CD14-positive monocyte (primary cell): ENCODE measurements at regions not wholly inside any gene's neighbourhood (a gene's known extent, or its start where the extent isn't known, plus 50 kb on each side); places are given as distances from the start of the nearest gene placed in this dataset.

Source experiments
- DNase-seq, 3 donors: peaks; one replicate each; pipeline ENCODE4 v3.0.0-alpha.2; 2011 to 2022
- H2AFZ ChIP-seq: 2 replicates; pipeline ENCODE4 v1.6.0; 2012; ENCODE audit warnings: mild to moderate bottlenecking, low read depth, low read length, inconsistent platforms; ENCODE audit not compliant: insufficient read depth, poor library complexity, severe bottlenecking
- H3K27ac ChIP-seq, 2 donors: 1 replicate in 1 of 2; 2 replicates in 1 of 2; pipeline ENCODE4 v1.5.1; 2012 to 2013; ENCODE audit warnings: low read length in 2 of 2, control low read depth in 1 of 2, inconsistent platforms in 1 of 2, low read depth in 1 of 2, mild to moderate bottlenecking in 1 of 2
- H3K27me3 ChIP-seq, 2 donors: one replicate each; pipeline versions ENCODE4 v1.6.0 to v1.6.1; 2011 to 2013; ENCODE audit warnings: low read length in 2 of 2; ENCODE audit not compliant: control insufficient read depth in 2 of 2, insufficient read depth in 2 of 2
- H3K36me3 ChIP-seq, 2 donors: replicated peaks in 1 of 2; 1 replicate in 1 of 2; 2 replicates in 1 of 2; pipeline versions ENCODE4 v1.5.1 to v1.6.1; 2012 to 2013; ENCODE audit warnings: low read length in 2 of 2, control low read depth in 1 of 2, inconsistent platforms in 1 of 2, mild to moderate bottlenecking in 1 of 2; ENCODE audit not compliant: insufficient read depth in 2 of 2, control insufficient read depth in 1 of 2
- H3K4me1 ChIP-seq, 2 donors: 1 replicate in 1 of 2; 2 replicates in 1 of 2; pipeline versions ENCODE4 v1.5.1 to v1.6.1; 2012 to 2013; ENCODE audit warnings: low read length in 2 of 2, control low read depth in 1 of 2, inconsistent platforms in 1 of 2, mild to moderate bottlenecking in 1 of 2, moderate library complexity in 1 of 2; ENCODE audit not compliant: insufficient read depth in 2 of 2, control insufficient read depth in 1 of 2
- H3K4me2 ChIP-seq: replicated peaks from 2 replicates; pipeline ENCODE3; 2012; ENCODE audit warnings: low read length, moderate library complexity, mild to moderate bottlenecking; ENCODE audit not compliant: poor library complexity, severe bottlenecking; ENCODE audit errors: extremely low read depth
- H3K4me3 ChIP-seq, 3 experiments: fragments of 200-600 bp in 1 of 3; sonication (generic) in 1 of 3; replicated peaks in 1 of 3; 1 replicate in 2 of 3; 2 replicates in 1 of 3; pipeline ENCODE4 v1.5.1; 2011 to 2013; ENCODE audit warnings: low read length in 3 of 3, mild to moderate bottlenecking in 3 of 3, control low read depth in 2 of 3, low read depth in 2 of 3, inconsistent platforms in 1 of 3, moderate library complexity in 1 of 3
- H3K79me2 ChIP-seq: 2 replicates; pipeline ENCODE4 v1.6.0; 2012; ENCODE audit warnings: mild to moderate bottlenecking, control low read depth, inconsistent platforms, low read length, moderate library complexity; ENCODE audit not compliant: insufficient read depth
- H3K9ac ChIP-seq: 2 replicates; pipeline ENCODE4 v1.6.0; 2017; ENCODE audit warnings: low read length, mild to moderate bottlenecking; ENCODE audit not compliant: insufficient read depth, poor library complexity, severe bottlenecking
- H3K9me3 ChIP-seq, 2 donors: replicated peaks in 1 of 2; 1 replicate in 1 of 2; 2 replicates in 1 of 2; pipeline versions ENCODE4 v1.5.1 to v1.6.1; 2012 to 2013; ENCODE audit warnings: low read length in 2 of 2, control low read depth in 1 of 2; ENCODE audit not compliant: control insufficient read depth in 1 of 2, insufficient read depth in 1 of 2
- H4K20me1 ChIP-seq: 2 replicates; pipeline ENCODE4 v1.6.0; 2012; ENCODE audit warnings: mild to moderate bottlenecking, low read length, control low read depth, moderate library complexity; ENCODE audit not compliant: insufficient read depth
- H3K27ac Mint-ChIP-seq, 7 donors: one replicate each; pipeline ENCODE4 v1.8.0; 2020; ENCODE audit warnings: mild to moderate bottlenecking in 7 of 7, mixed read lengths in 7 of 7, moderate library complexity in 6 of 7, inconsistent platforms in 2 of 7
- H3K27me3 Mint-ChIP-seq, 3 donors: one replicate each; pipeline ENCODE4 v1.8.0; 2021 to 2022; ENCODE audit warnings: low read depth in 3 of 3, mild to moderate bottlenecking in 3 of 3, mixed read lengths in 3 of 3, moderate library complexity in 3 of 3, inconsistent platforms in 1 of 3
- H3K36me3 Mint-ChIP-seq, 2 donors: one replicate each; pipeline ENCODE4 v1.8.0; 2020; ENCODE audit warnings: mixed read lengths in 2 of 2, inconsistent platforms in 1 of 2, mild to moderate bottlenecking in 1 of 2
- H3K4me1 Mint-ChIP-seq: one replicate; pipeline ENCODE4 v1.8.0; 2020; ENCODE audit warnings: mild to moderate bottlenecking, mixed read lengths
- H3K4me3 Mint-ChIP-seq, 2 donors: one replicate each; pipeline ENCODE4 v1.8.0; 2020; ENCODE audit warnings: mild to moderate bottlenecking in 2 of 2, mixed read lengths in 2 of 2, moderate library complexity in 1 of 2
- H3K9me3 Mint-ChIP-seq, 7 donors: one replicate each; pipeline ENCODE4 v1.8.0; 2020 to 2022; ENCODE audit warnings: mixed read lengths in 7 of 7, mild to moderate bottlenecking in 6 of 7, moderate library complexity in 6 of 7, inconsistent platforms in 2 of 7
- WGBS: methylation state at CpG from one replicate; pipeline ENCODE4 v1.1.5; 2013; ENCODE audit warnings: missing lambda C conversion rate; ENCODE audit not compliant: insufficient coverage; 5-methylcytosine and 5-hydroxymethylcytosine counted together
- intact Hi-C, 2 donors: fragments of 100-400 bp; cut with micrococcal nuclease; formaldehyde crosslinking; loops; one replicate each; pipeline versions ENCODE4 v1.15.0 to v1.15.1; 2023
- TF ChIP-seq, protein P1 (sequence below): fragments of 200-600 bp; IDR thresholded peaks from one replicate; pipeline ENCODE4 v1.8.0; 2022; ENCODE audit warnings: antibody characterized with exemption, mild to moderate bottlenecking

- Histone ChIP-seq H4K20me1 (no peaks in the 10 kb centered on the region), H3K9me3 (no peaks in the 10 kb centered on the region), H3K27ac (no peak overlapping the region), H2AFZ (no peak overlapping the region), H3K4me2 (no peak overlapping the region), H3K27me3 (no peaks in the 10 kb centered on the region), H3K9ac (no peak overlapping the region), H3K36me3 (no peaks in the 10 kb centered on the region), H3K4me3 (no peak overlapping the region), H3K79me2 (no peaks in the 10 kb centered on the region), H3K4me1 (no peaks in the 10 kb centered on the region)
- Mint-ChIP-seq H3K36me3 (no peaks in the 10 kb centered on the region), H3K9me3 (peaks cover 0 to 4% (median 0%) of the 10 kb centered on the region in 7 donors), H3K4me1 (peaks cover 14% of the 10 kb centered on the region), H3K4me3 (no peak overlapping the region), H3K27me3 (peaks cover 2 to 3% (median 2%) of the 10 kb centered on the region in 3 donors), H3K27ac (no peak overlapping the region)
- WGBS, result 100% methylated on average over 2 of the region's 4 CpGs
- intact Hi-C loops, result no loop called here
- no peak for DNase-seq
- TF ChIP-seq, protein P1, sequence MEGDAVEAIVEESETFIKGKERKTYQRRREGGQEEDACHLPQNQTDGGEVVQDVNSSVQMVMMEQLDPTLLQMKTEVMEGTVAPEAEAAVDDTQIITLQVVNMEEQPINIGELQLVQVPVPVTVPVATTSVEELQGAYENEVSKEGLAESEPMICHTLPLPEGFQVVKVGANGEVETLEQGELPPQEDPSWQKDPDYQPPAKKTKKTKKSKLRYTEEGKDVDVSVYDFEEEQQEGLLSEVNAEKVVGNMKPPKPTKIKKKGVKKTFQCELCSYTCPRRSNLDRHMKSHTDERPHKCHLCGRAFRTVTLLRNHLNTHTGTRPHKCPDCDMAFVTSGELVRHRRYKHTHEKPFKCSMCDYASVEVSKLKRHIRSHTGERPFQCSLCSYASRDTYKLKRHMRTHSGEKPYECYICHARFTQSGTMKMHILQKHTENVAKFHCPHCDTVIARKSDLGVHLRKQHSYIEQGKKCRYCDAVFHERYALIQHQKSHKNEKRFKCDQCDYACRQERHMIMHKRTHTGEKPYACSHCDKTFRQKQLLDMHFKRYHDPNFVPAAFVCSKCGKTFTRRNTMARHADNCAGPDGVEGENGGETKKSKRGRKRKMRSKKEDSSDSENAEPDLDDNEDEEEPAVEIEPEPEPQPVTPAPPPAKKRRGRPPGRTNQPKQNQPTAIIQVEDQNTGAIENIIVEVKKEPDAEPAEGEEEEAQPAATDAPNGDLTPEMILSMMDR, result no peak
These were observed 89.8 kb upstream of the WLS start for GRCh38 chr1:68322096-68322495.

DNA sequence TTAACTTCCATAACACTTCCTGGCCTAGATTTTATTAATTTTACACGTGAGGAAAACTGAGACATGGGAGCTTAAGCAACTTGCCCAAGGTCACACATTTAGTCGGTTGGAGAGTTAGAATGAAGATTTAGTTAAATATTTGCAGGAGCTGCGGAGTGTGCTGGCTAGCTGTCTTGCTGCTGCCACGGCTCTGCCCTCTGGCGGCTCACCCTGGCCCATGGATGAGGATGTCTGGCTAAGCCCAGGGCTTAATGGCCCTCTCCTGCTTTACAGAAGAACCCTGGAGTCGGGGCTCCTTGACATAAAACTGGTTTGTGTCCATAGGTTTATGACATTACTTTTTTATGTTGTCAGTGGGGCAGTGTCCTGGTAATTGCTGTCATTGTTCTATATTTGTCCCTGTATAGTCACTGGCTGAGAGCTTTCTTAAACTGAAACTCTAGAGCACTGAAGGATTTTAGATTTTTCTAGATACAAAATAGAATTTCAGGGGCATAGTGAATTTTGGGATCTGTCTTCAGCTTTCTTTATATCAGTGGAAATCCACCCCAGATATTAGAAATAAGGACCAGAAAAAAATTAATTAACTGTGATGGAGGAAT lies 88.9 kb upstream of the WLS start:
- intact Hi-C loops, result no loop called here
- no peak overlapping the region for H3K4me3 ChIP-seq
- H3K27me3 Mint-ChIP-seq, result peaks cover 3 to 4% (median 3%) of the 10 kb centered on the region in 3 donors
- TF ChIP-seq, protein P1, result no peak
- H3K4me3 Mint-ChIP-seq, result no peak overlapping the region
- no peaks in the 10 kb centered on the region for H3K9me3 ChIP-seq
- no peaks in the 10 kb centered on the region for H3K36me3 Mint-ChIP-seq
- peaks cover 9% of the 10 kb centered on the region for H3K4me1 Mint-ChIP-seq
- no peak overlapping the region for H2AFZ ChIP-seq
- H3K79me2 ChIP-seq, result no peaks in the 10 kb centered on the region
- H3K36me3 ChIP-seq, result no peaks in the 10 kb centered on the region
- H3K27me3 ChIP-seq, result no peaks in the 10 kb centered on the region
- WGBS, result 72% methylated on average over 3 of the region's 6 CpGs
- H3K27ac ChIP-seq, result no peak overlapping the region
- H3K4me2 ChIP-seq, result no peak overlapping the region
- DNase-seq, result peak in 1 of 3 donors; percentile 19
- H3K4me1 ChIP-seq, result no peaks in the 10 kb centered on the region
- no peaks in the 10 kb centered on the region for H4K20me1 ChIP-seq
- H3K27ac Mint-ChIP-seq, result no peak overlapping the region
- H3K9me3 Mint-ChIP-seq, result peaks cover 0 to 7% (median 0%) of the 10 kb centered on the region in 7 donors
- H3K9ac ChIP-seq, result no peak overlapping the region
